ENCODE measurements at regions not wholly inside any gene's neighbourhood (a gene's known extent, or its start where the extent isn't known, plus 50 kb on each side); places are given as distances from the start of the nearest gene placed in this dataset.
"Not testable (repeated sequence)": the region's sequence is repeated elsewhere in the genome, so short reads cannot be mapped to it uniquely, and the experiment has no call there.

- intact Hi-C loops (cut with DNase I): no loop called here
- DNase-seq: no peak
Observed at GRCh38 chrX:94288972-94289371, 615.0 kb downstream of the FAM133A start.

DNA sequence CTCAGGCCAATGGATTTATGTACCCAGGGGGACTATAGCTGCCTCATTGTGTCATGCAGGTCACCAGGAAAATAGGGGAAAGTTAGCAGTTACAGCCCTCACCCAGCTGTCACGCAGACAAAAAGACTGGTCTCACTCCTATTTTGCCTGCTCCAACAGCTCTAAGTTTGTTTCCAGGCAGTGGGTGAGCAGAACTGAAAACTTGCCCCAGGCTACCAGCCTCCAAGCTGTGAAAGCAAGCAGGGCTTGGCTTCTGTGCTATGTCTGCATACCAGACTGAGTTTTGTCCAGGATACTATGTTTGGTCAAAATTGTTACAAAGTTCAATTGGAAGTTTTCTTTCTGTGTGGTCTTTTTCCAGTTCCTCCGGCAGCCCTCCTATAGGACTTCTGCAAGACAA, 628.4 kb downstream of the FAM133A start:
- intact Hi-C loops (cut with DNase I): no loop called here
- DNase-seq: no peak

DNA sequence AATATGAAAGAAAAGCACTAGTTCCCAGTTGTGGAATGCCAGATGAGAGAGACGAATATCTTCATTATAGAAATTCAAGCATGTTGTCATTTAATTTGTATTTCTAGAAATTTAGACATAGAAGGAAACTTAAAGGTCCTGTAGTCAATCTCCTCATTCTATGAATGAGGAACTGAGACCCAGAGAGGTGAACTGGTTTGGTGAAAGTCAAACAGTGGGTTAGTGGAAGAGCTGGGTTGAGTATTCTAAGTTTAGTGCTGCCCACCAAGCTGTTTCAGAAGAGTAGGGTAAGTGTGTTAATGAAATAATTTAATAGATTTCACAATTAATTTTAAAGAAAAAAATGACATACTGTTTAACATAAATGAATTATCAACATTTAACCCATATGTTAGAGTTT, 655.2 kb downstream of the FAM133A start:
- intact Hi-C loops (cut with DNase I): no loop called here

GRCh38 chrX:94341730-94342129, 667.7 kb downstream of the FAM133A start:
- DNase-seq; intact Hi-C loops (cut with DNase I): not testable (repeated sequence)

More for the DNA sequence above, 655.2 kb downstream of the FAM133A start:
- no peak for DNase-seq

- intact Hi-C loops (cut with DNase I): no loop called here
- DNase-seq: no peak
Observed at GRCh38 chrX:94361241-94361640, 687.2 kb downstream of the FAM133A start.

- no peak for DNase-seq
- intact Hi-C loops (cut with DNase I): no loop called here
Observed at GRCh38 chrX:94365736-94366135, 691.7 kb downstream of the FAM133A start.

DNA sequence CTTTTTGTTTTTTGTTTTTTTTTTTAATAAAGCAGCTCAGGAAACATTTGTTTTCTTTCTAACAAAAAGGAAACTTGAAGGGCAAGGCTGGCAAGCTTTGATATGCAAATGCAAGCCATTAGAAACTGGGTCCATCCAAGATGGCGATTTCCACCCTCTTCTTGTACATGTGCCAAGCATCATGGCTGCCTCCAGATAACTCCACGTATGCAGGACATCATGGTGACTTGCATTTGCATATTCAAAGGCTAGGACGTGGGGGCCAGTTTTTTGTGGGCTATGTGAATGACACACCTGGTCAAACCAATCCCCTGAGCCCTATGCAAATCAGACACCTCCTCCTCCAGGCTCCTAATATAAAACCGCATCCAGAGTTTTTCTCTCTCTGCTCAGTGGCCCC, 692.6 kb downstream of the FAM133A start:
- intact Hi-C loops (cut with DNase I): no loop called here
- DNase-seq: no peak

DNA sequence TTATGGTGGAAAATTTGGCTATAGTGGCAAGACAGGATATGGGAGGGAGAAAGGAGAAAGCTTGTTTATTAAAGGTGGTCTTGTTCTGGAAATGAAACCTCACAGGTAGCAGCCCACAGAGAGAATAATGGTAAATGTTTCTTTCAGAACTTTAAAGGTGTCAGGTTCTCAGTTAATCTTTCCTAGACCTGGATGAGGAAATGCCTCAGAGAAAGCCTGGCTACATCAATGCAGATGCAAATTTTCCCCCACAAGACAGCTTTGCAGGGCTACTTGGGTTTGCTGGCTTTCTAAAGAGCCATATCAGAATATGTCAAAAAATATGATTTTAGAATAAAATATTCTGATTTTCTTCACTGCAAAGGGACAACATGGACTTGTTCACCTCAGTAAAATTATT, 715.0 kb downstream of the FAM133A start:
- no peak for DNase-seq
- intact Hi-C loops (cut with DNase I): no loop called here

GRCh38 chrX:94400488-94400887, 726.5 kb downstream of the FAM133A start:
- intact Hi-C loops (cut with DNase I): no loop called here
- no peak for DNase-seq

DNA sequence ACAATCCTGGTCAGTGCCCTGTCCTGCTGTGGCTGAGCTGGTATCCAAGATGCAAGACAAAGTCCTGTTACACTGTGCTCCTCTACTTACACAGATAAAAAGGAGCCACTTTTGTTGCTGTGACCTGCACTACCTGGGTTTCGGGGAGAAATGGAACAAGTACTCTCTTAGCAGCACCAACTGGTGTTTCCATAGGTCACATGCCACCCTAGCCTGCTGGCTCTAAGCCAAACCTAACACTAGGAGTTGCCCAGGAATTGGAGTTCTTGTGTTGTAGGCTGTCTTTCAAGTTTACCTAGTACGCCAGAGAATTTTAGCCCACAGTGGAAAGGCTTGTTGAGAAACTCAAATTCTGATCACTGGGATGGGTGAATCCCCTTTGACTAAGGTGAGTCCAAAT, 727.4 kb downstream of the FAM133A start:
- intact Hi-C loops (cut with DNase I): no loop called here
- DNase-seq: no peak

DNA sequence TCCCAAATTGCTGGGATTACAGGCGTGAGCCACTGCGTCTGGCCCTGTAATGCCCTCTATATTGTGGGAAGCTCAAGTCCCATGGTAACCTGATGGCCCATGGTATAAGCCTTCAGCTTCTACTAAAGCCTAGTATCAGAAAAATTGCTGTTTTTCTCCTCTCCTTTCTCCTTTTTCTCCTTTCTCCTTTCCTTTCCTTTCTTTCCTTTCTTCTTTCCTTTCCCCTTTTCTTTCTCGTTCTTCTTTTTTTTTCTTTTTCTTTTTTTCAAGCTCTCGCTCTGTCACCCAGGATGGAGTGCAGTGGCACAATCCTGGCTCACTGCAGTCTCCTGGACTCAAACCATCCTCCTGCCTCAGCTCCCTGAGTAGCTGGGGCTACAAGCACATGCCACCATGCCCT, 740.7 kb downstream of the FAM133A start:
- intact Hi-C loops (cut with DNase I): no loop called here
- DNase-seq: no peak

- intact Hi-C loops (cut with DNase I): no loop called here
- no peak for DNase-seq
Observed at GRCh38 chrX:94418065-94418464, 744.1 kb downstream of the FAM133A start.

DNA sequence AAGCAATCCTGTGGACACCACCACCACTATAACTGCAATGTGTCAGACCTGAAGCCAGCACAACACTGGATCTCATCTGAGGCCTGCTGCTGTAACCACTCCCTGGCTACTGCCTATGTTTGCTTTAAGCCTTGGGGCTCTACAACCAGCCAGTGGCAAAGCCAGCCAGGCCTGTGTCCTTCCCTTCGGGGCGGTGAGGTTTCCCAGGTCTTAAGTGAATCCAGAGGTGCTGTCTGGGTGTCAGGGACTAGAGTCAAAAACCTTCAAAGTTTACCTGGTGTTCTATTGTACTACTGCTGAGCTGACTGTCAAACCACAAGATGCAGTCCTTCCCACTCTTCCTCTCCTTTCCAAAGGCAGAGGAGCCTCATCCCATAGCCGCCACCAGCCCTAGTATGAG, 750.5 kb downstream of the FAM133A start:
- intact Hi-C loops (cut with DNase I): no loop called here
- DNase-seq: no peak

DNA sequence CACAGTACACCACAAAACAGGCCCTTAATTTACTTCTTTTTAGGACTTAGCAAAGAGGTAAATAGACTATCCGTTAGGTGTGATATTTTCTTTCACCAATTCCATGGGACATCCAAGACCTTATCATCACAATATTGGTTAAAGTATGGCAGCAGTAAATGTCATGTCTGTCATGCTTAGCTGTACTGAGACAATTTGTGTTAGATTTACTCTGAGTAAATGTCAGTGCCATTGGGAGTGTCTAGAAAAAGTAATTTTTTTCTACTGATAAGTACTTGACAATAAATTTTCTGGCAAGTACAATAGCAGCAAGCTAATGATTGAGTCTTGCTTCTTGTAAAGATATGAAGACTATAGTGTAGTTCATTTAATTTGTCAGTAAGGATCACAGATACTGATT, 756.1 kb downstream of the FAM133A start:
- no peak for DNase-seq
- intact Hi-C loops (cut with DNase I): no loop called here

DNA sequence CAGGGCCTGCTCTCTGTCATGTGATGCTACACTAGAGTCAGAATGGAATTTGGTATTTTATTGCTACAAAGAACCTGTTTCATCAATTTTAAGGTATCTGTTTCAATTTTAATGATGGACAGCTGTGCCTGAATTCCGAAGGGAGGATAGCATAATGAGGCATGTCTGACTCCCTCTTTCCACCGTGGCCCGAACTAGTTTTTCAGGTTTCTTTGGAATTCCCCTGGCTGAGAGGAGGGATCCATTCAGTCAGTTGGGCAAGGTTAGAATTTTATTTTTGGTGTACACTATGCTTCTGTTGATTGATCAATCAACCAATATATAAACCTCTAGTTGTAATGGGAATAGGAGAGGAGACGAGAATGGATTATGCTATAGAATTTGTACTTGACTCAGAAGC, 761.8 kb downstream of the FAM133A start:
- no peak for DNase-seq
- intact Hi-C loops (cut with DNase I): no loop called here

- DNase-seq: no peak
- intact Hi-C loops (cut with DNase I): no loop called here
Observed at GRCh38 chrX:94454159-94454558, 780.2 kb downstream of the FAM133A start.

DNA sequence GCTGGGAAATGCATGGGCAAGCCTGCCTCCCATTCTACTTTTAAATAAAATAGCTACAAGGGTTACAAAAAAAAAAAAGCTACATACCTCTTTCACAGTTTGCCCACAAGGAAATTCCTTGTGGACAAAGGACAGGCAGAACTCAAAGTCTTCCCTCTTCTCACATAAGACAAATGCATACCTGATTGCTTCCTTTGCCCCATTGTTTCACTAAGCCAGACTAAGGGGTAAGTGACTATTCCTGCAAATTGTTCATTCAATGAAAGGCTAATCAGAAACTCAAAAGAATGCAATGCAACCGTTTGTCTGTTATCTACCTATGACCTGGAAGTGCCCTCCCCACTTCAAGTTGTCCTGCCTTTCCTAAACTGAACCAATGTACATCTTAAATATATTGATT, 780.6 kb downstream of the FAM133A start:
- intact Hi-C loops (cut with DNase I): no loop called here
- DNase-seq: no peak

DNA sequence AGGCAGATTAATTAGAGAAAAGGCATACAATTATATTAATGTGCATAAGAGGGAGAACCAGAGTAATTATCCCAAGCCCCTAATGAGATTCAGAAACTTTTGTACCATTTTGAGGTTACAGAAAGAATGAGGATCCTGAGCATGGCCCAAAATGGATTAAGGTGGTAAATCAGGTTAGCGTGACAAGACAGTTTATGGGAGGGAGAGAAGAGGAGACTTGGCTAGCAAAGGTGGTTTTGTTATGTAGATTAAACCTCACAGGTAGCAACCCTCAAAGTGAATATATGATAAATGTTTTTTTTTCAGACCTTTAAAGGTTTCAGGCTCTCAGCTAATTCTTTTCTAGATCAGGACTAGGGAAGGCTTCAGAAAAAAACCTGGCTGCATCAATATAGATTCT, 781.8 kb downstream of the FAM133A start:
- intact Hi-C loops (cut with DNase I): no loop called here
- no peak for DNase-seq

DNA sequence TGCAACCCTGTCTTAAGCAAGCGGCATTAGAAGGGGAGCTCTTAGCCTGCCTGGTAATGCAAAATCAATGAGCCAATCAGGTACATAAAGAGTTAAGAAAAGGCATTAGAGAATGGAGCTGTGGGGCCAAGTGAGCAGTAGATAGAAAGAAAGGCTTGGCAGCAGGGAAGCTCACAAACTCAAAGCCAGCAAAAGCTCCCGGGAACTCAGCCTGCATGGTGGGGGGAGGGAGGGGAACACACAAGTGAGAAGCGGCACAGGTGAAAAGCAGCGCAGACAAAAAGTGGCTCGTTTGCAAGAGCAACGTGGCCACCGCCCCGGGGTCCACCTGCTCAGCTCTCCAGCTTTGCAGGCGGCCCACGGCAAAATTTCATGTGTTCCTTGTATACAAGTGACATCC, 818.5 kb downstream of the FAM133A start:
- no peak for DNase-seq
- intact Hi-C loops (cut with DNase I): no loop called here

DNA sequence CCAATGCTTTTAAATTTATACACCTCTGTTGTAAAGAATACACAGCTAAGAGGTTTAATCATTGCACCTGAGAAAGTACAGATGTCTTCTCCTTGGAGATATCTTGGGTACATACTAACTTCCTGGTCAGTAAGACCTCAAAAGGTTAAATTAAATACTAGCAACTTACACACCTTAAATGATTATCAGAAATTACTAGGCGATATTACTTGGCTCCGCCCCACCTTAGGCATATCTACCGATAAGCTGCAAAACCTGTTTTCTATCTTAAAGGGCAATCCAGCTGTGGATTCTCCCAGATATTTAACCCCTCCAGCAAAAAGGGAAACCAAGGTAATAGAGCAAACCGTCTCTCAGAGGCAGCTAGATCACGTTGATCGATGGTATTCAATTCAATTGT, 819.4 kb downstream of the FAM133A start:
- intact Hi-C loops (cut with DNase I): no loop called here

GRCh38 chrX:94511564-94511963, 837.6 kb downstream of the FAM133A start:
- no peak for DNase-seq
- intact Hi-C loops (cut with DNase I): no loop called here

More for the DNA sequence above, 819.4 kb downstream of the FAM133A start:
- no peak for DNase-seq

DNA sequence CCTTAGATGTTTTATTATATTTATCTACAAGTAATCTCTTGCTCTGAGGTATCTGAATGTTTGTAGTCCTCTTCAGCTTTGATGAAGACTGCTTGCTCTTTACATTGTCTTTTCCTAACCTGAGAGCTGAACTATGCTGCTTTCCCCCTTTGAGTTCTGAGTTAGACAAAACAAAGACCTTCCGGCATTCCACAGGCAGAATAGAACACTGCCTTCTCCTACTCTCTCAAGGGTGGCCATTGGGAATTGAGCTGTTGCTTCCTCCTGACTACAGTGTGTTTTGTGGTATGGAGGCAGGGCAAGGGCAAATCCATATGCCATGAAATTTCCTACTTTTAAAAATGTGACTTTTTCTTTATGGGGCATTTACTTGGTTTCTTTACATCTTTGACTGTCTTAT, 841.0 kb downstream of the FAM133A start:
- DNase-seq: no peak
- intact Hi-C loops (cut with DNase I): no loop called here
